Caco-2 (cell line): ENCODE measurements at regions not wholly inside any gene's neighbourhood (a gene's known extent, or its start where the extent isn't known, plus 50 kb on each side); places are given as distances from the start of the nearest gene placed in this dataset.
A peak's percentile ranks its signal among the peaks of the same experiment; 100 is the strongest.

Experiments
- BruUV-seq: library from RNA; stranded (reverse); fragments of 400-500 nt; replicated peaks from 2 replicates; lab custom pipeline; 2021; lab: Mats Ljungman, UMichigan
- CTCF ChIA-PET: fragments of 300-600 bp; sonication (Branson Sonifier 250); formaldehyde crosslinking; loops from one replicate; lab custom pipeline; 2022; ENCODE audit warnings: antibody characterized with exemption; lab: Charles Lee
- POLR2A ChIA-PET: fragments of 300-600 bp; sonication (Branson Sonifier 250); formaldehyde crosslinking; loops from one replicate; lab custom pipeline; 2022; ENCODE audit warnings: antibody characterized with exemption; lab: Charles Lee
- DNase-seq, 2 experiments: peaks; one replicate each; pipeline versions ENCODE4 v3.0.0 to v3.0.0-alpha.2; 2020 to 2022
- H3K27me3 ChIP-seq: replicated peaks from 2 replicates; pipeline ENCODE4 v1.6.0; 2011; ENCODE audit warnings: low read length; ENCODE audit not compliant: control insufficient read depth, insufficient read depth
- H3K36me3 ChIP-seq: 2 replicates; pipeline ENCODE4 v1.5.1; 2011; ENCODE audit warnings: low read length; ENCODE audit not compliant: control insufficient read depth, insufficient read depth
- H3K4me1 ChIP-seq: fragments of 250-450 bp; sonication (Bioruptor Pico); 2 replicates; pipeline ENCODE4 v1.5.1; 2020; ENCODE audit warnings: mild to moderate bottlenecking
- H3K4me3 ChIP-seq: 2 replicates; pipeline ENCODE4 v1.5.1; 2011; ENCODE audit warnings: low read depth, mild to moderate bottlenecking, control low read depth, low read length
- H3K9me3 ChIP-seq: fragments of 250-450 bp; sonication (Bioruptor Pico); 2 replicates; pipeline ENCODE4 v1.5.1; 2020; ENCODE audit warnings: mild to moderate bottlenecking, moderate library complexity
- H3K27ac Mint-ChIP-seq: one replicate; pipeline ENCODE4 v1.8.0; 2022; ENCODE audit warnings: mixed read lengths; ENCODE audit not compliant: unreplicated experiment
- H3K27me3 Mint-ChIP-seq: one replicate; pipeline ENCODE4 v1.8.0; 2022; ENCODE audit warnings: mixed read lengths; ENCODE audit not compliant: insufficient read depth, unreplicated experiment
- H3K36me3 Mint-ChIP-seq: one replicate; pipeline ENCODE4 v1.8.0; 2022; ENCODE audit warnings: mild to moderate bottlenecking, mixed read lengths; ENCODE audit not compliant: insufficient read depth, unreplicated experiment
- H3K4me1 Mint-ChIP-seq: one replicate; pipeline ENCODE4 v1.8.0; 2022; ENCODE audit warnings: low read depth, mixed read lengths; ENCODE audit not compliant: unreplicated experiment
- H3K4me3 Mint-ChIP-seq: one replicate; pipeline ENCODE4 v1.8.0; 2022; ENCODE audit warnings: mild to moderate bottlenecking, moderate library complexity, mixed read lengths; ENCODE audit not compliant: unreplicated experiment
- H3K9me3 Mint-ChIP-seq: one replicate; pipeline ENCODE4 v1.8.0; 2022; ENCODE audit warnings: mixed read lengths; ENCODE audit not compliant: unreplicated experiment
- intact Hi-C: fragments of 100-400 bp; cut with micrococcal nuclease; formaldehyde crosslinking; loops from one replicate; pipeline ENCODE4 v1.10.0; 2022; ENCODE audit not compliant: unreplicated experiment
- TF ChIP-seq, protein P1 (sequence below), 2 experiments: fragments of 200-600 bp in 1 of 2; IDR thresholded peaks; 1 replicate in 1 of 2; 2 replicates in 1 of 2; pipeline versions ENCODE4 v1.5.1 to v1.8.0; 2011 to 2022; ENCODE audit warnings: antibody characterized with exemption in 1 of 2, control low read depth in 1 of 2, inconsistent platforms in 1 of 2, low read depth in 1 of 2, low read length in 1 of 2, mild to moderate bottlenecking in 1 of 2, moderate library complexity in 1 of 2; ENCODE audit not compliant: insufficient read depth in 1 of 2, severe bottlenecking in 1 of 2, unreplicated experiment in 1 of 2

- Histone ChIP-seq H3K4me1 (no peaks in the 10 kb centered on the region), H3K4me3 (no peak overlapping the region), H3K27me3 (no peaks in the 10 kb centered on the region), H3K9me3 (no peaks in the 10 kb centered on the region), H3K36me3 (no peaks in the 10 kb centered on the region)
- no peak overlapping the region for H3K4me3 Mint-ChIP-seq
- H3K36me3 Mint-ChIP-seq: no peaks in the 10 kb centered on the region
- TF ChIP-seq, protein P1, sequence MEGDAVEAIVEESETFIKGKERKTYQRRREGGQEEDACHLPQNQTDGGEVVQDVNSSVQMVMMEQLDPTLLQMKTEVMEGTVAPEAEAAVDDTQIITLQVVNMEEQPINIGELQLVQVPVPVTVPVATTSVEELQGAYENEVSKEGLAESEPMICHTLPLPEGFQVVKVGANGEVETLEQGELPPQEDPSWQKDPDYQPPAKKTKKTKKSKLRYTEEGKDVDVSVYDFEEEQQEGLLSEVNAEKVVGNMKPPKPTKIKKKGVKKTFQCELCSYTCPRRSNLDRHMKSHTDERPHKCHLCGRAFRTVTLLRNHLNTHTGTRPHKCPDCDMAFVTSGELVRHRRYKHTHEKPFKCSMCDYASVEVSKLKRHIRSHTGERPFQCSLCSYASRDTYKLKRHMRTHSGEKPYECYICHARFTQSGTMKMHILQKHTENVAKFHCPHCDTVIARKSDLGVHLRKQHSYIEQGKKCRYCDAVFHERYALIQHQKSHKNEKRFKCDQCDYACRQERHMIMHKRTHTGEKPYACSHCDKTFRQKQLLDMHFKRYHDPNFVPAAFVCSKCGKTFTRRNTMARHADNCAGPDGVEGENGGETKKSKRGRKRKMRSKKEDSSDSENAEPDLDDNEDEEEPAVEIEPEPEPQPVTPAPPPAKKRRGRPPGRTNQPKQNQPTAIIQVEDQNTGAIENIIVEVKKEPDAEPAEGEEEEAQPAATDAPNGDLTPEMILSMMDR (IDR thresholded peaks at IDR 0.05; ENCODE audit: insufficient read depth in 1 of 2, low read depth in 1 of 2, low read length in 1 of 2, severe bottlenecking in 1 of 2, unreplicated experiment in 1 of 2): no peak
- H3K9me3 Mint-ChIP-seq: no peaks in the 10 kb centered on the region
- intact Hi-C loops: no loop called here
- ChIA-PET POLR2A (no interaction called here), CTCF (no interaction called here)
- no peaks in the 10 kb centered on the region for H3K27me3 Mint-ChIP-seq
- no peaks in the 10 kb centered on the region for H3K4me1 Mint-ChIP-seq
- DNase-seq: no peak
- H3K27ac Mint-ChIP-seq: no peak overlapping the region
- no TSS peak for BruUV-seq
Measured at GRCh38 chr6:80544555-80544954, 438.1 kb downstream of the BCKDHB start.

DNA sequence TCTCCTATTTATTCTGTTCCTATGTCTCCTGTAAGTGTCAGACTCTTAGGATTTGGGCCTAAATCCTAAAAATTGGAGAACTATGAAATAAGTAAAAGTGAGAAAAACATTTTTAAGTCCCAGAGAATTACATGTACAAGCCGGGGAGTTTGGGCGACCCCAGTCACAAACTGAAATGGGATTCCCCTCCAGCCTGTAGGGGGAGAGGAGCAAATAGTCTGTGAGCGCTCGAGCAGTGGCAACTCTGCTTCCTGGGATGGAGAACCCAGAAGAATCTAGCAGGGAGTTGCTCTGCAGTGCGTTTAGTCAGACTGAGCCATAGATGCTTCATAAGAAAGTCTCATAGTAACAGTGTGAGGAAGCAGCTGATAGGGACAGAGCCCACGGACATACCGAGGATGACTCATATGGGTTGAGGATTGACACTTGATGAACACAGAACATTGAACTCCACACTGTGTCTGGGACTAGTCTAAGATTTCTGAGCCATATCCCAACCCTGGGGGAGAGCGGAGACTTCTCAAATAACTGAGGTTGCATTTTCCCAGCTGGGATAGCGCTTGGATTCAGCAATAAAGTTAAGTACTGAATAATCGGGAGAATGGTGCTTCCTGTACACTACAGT, 437.2 kb downstream of the BCKDHB start:
- intact Hi-C loops: no loop called here
- H3K4me3 Mint-ChIP-seq: no peak overlapping the region
- peak in 1 of 2 experiments; percentile 3 for DNase-seq
- no peaks in the 10 kb centered on the region for H3K36me3 Mint-ChIP-seq
- POLR2A ChIA-PET: no interaction called here
- Histone ChIP-seq H3K4me1 (no peaks in the 10 kb centered on the region), H3K4me3 (no peak overlapping the region), H3K27me3 (no peaks in the 10 kb centered on the region), H3K36me3 (no peaks in the 10 kb centered on the region), H3K9me3 (no peaks in the 10 kb centered on the region)
- TF ChIP-seq, protein P1 (IDR thresholded peaks at IDR 0.05; ENCODE audit: insufficient read depth in 1 of 2, low read depth in 1 of 2, low read length in 1 of 2, severe bottlenecking in 1 of 2, unreplicated experiment in 1 of 2): no peak
- no peaks in the 10 kb centered on the region for H3K9me3 Mint-ChIP-seq
- no peak overlapping the region for H3K27ac Mint-ChIP-seq
- CTCF ChIA-PET: no interaction called here
- no peaks in the 10 kb centered on the region for H3K27me3 Mint-ChIP-seq
- H3K4me1 Mint-ChIP-seq: no peaks in the 10 kb centered on the region
- no TSS peak for BruUV-seq

GRCh38 chr6:80543151-80543550, 436.7 kb downstream of the BCKDHB start:
- Histone ChIP-seq H3K4me1 (no peaks in the 10 kb centered on the region), H3K27me3 (no peaks in the 10 kb centered on the region), H3K36me3 (no peaks in the 10 kb centered on the region), H3K9me3 (no peaks in the 10 kb centered on the region), H3K4me3 (no peak overlapping the region)
- H3K4me3 Mint-ChIP-seq: no peak overlapping the region
- POLR2A ChIA-PET: no interaction called here
- H3K36me3 Mint-ChIP-seq: no peaks in the 10 kb centered on the region
- no peak for DNase-seq
- intact Hi-C loops: no loop called here
- no peak overlapping the region for H3K27ac Mint-ChIP-seq
- no peaks in the 10 kb centered on the region for H3K27me3 Mint-ChIP-seq
- no peaks in the 10 kb centered on the region for H3K4me1 Mint-ChIP-seq
- no TSS peak for BruUV-seq
- TF ChIP-seq, protein P1 (IDR thresholded peaks at IDR 0.05; ENCODE audit: insufficient read depth in 1 of 2, low read depth in 1 of 2, low read length in 1 of 2, severe bottlenecking in 1 of 2, unreplicated experiment in 1 of 2): no peak
- CTCF ChIA-PET: no interaction called here
- H3K9me3 Mint-ChIP-seq: no peaks in the 10 kb centered on the region
